ENCODE measurements at regions not wholly inside any gene's neighbourhood (a gene's known extent, or its start where the extent isn't known, plus 50 kb on each side); places are given as distances from the start of the nearest gene placed in this dataset.

DNA sequence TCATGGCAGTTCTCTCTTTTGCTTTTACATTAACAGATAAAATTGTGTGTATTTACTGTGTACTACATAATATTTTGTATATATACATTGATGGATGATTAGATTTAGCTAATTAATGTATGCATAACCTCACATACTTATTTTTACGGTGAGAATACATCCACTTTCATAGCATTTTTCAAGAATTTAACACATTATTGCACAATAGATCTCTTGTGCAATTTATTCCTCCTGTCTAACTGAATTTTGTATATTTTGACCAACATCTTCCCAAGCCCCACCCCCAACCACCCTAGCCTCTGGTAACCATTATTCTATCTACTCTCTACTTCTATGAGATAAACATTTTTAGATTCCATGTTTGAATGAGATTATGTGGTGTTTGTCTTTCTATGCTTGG, 194.7 kb downstream of the RBM26 start:
- Histone ChIP-seq H3K4me3 (no peak overlapping the region), H3K27ac (no peak overlapping the region), H3K4me1 (no peaks in the 10 kb centered on the region), H3K9me3 (no peaks in the 10 kb centered on the region), H3K4me2 (no peak overlapping the region)
- FAIRE-seq = no peak
- ChIA-PET CTCF (no interaction called here), POLR2A (no interaction called here)
- WGBS (ENCODE audit: missing lambda C conversion rate) = 3% methylated on average over 1 of the region's 1 CpG
- no peak for DNase-seq (ENCODE audit: low read depth in 1 of 2, low spot score in 1 of 2)
- no peak for ATAC-seq
- TF ChIP-seq HOXB13 (CRISPR knock-in tag; IDR thresholded peaks at IDR 0.05; ENCODE audit: low read depth) (no peak), JUN (IDR thresholded peaks at IDR 0.05) (no peak), FOXS1 (CRISPR knock-in tag; IDR thresholded peaks at IDR 0.05) (no peak), FOSL2 (IDR thresholded peaks at IDR 0.05) (no peak), FOSL2 (CRISPR knock-in tag; IDR thresholded peaks at IDR 0.05) (no peak), HOXB5 (CRISPR knock-in tag; IDR thresholded peaks at IDR 0.05) (no peak), CEBPB (IDR thresholded peaks at IDR 0.05) (no peak), CBX2 (IDR thresholded peaks at IDR 0.05; ENCODE audit: borderline replicate concordance, low read depth) (no peak), CHD4 (IDR thresholded peaks at IDR 0.05; ENCODE audit: borderline replicate concordance) (no peak), TFCP2L1 (CRISPR knock-in tag; IDR thresholded peaks at IDR 0.05) (no peak), HDAC2 (IDR thresholded peaks at IDR 0.05) (no peak)
- TF ChIP-seq, protein P1, sequence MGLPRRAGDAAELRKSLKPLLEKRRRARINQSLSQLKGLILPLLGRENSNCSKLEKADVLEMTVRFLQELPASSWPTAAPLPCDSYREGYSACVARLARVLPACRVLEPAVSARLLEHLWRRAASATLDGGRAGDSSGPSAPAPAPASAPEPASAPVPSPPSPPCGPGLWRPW (IDR thresholded peaks at IDR 0.05) = no peak

DNA sequence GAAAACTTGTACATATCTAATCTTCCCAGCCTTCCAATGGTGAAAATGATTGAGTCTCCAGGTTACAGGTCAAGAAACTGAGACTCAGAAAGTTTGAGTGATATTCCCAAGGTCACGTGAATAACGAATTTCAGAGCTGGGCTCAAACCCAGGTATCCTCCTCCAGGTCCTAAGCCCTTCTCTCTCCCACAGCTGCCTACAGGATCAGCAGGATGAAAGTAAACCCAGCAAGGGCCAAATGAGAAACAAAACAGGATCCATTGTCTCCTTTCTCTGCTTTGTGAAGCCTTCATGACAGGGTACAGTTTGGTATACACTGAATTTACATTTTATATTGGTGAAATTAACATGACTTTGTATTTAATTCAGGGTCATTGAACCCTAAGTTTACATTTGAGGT, 208.1 kb downstream of the RBM26 start:
- Histone ChIP-seq H3K4me3 (no peak overlapping the region), H3K4me1 (no peaks in the 10 kb centered on the region), H3K4me2 (no peak overlapping the region), H3K27ac (no peak overlapping the region), H3K9me3 (no peaks in the 10 kb centered on the region)
- ChIA-PET CTCF (interaction anchor here (0.6 kb wide), 1 partner anchor 1447 kb away, joined by 3 read pairs; no protein-coding TSS in a partner anchor), POLR2A (no interaction called here)
- TF ChIP-seq EP300 (IDR thresholded peaks at IDR 0.05) = no peak
- no peak for TF ChIP-seq CHD4 (IDR thresholded peaks at IDR 0.05; ENCODE audit: borderline replicate concordance)
- TF ChIP-seq, protein P1 (IDR thresholded peaks at IDR 0.05) = no peak
- TF ChIP-seq PHF8 (IDR thresholded peaks at IDR 0.05; ENCODE audit: borderline replicate concordance, low read depth) = no peak
- TF ChIP-seq CBX8 (IDR thresholded peaks at IDR 0.05) = no peak
- no peak for TF ChIP-seq JUNB (IDR thresholded peaks at IDR 0.05)
- no peak for TF ChIP-seq MAFK (IDR thresholded peaks at IDR 0.05; ENCODE audit: partially characterized antibody)
- TF ChIP-seq, protein P2, sequence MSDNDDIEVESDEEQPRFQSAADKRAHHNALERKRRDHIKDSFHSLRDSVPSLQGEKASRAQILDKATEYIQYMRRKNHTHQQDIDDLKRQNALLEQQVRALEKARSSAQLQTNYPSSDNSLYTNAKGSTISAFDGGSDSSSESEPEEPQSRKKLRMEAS (IDR thresholded peaks at IDR 0.05) = no peak
- no peak for TF ChIP-seq KDM1A (IDR thresholded peaks at IDR 0.05; ENCODE audit: low read depth)
- TF ChIP-seq, protein P3, sequence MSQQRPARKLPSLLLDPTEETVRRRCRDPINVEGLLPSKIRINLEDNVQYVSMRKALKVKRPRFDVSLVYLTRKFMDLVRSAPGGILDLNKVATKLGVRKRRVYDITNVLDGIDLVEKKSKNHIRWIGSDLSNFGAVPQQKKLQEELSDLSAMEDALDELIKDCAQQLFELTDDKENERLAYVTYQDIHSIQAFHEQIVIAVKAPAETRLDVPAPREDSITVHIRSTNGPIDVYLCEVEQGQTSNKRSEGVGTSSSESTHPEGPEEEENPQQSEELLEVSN (IDR thresholded peaks at IDR 0.05; ENCODE audit: borderline replicate concordance, low read depth) = no peak
- TF ChIP-seq, protein P4, sequence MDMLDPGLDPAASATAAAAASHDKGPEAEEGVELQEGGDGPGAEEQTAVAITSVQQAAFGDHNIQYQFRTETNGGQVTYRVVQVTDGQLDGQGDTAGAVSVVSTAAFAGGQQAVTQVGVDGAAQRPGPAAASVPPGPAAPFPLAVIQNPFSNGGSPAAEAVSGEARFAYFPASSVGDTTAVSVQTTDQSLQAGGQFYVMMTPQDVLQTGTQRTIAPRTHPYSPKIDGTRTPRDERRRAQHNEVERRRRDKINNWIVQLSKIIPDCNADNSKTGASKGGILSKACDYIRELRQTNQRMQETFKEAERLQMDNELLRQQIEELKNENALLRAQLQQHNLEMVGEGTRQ (IDR thresholded peaks at IDR 0.05) = no peak
- TF ChIP-seq HOXB13 (CRISPR knock-in tag; IDR thresholded peaks at IDR 0.05; ENCODE audit: low read depth) = no peak
- TF ChIP-seq GATA3 (IDR thresholded peaks at IDR 0.05; ENCODE audit: borderline replicate concordance) = no peak
- no peak for TF ChIP-seq HOXA7 (CRISPR knock-in tag; IDR thresholded peaks at IDR 0.05)
- TF ChIP-seq EHMT2 (IDR thresholded peaks at IDR 0.05; ENCODE audit: low read depth) = no peak
- TF ChIP-seq POLR2AphosphoS2 (conservative IDR thresholded peaks at IDR 0.05; ENCODE audit: low read length) = no peak
- no peak for TF ChIP-seq ZC3H11A (IDR thresholded peaks at IDR 0.05)
- TF ChIP-seq, protein P5, sequence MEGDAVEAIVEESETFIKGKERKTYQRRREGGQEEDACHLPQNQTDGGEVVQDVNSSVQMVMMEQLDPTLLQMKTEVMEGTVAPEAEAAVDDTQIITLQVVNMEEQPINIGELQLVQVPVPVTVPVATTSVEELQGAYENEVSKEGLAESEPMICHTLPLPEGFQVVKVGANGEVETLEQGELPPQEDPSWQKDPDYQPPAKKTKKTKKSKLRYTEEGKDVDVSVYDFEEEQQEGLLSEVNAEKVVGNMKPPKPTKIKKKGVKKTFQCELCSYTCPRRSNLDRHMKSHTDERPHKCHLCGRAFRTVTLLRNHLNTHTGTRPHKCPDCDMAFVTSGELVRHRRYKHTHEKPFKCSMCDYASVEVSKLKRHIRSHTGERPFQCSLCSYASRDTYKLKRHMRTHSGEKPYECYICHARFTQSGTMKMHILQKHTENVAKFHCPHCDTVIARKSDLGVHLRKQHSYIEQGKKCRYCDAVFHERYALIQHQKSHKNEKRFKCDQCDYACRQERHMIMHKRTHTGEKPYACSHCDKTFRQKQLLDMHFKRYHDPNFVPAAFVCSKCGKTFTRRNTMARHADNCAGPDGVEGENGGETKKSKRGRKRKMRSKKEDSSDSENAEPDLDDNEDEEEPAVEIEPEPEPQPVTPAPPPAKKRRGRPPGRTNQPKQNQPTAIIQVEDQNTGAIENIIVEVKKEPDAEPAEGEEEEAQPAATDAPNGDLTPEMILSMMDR (IDR thresholded peaks at IDR 0.05) = no peak
- no peak for TF ChIP-seq ZNF302 (CRISPR knock-in tag; IDR thresholded peaks at IDR 0.05)
- no peak for TF ChIP-seq CBX2 (IDR thresholded peaks at IDR 0.05; ENCODE audit: borderline replicate concordance, low read depth)
- DNase-seq (ENCODE audit: low read depth in 1 of 2, low spot score in 1 of 2) (no peak), ATAC-seq (no peak), FAIRE-seq (no peak)
- 3% methylated on average over 2 of the region's 2 CpGs for WGBS (ENCODE audit: missing lambda C conversion rate)

Data from A549 (cell line).